ENCODE measurements at regions not wholly inside any gene's neighbourhood (a gene's known extent, or its start where the extent isn't known, plus 50 kb on each side); places are given as distances from the start of the nearest gene placed in this dataset.

GRCh38 chr17:34090593-34090992 is 164.5 kb upstream of the CCL2 start:
- H3K36me3 ChIP-seq (ENCODE audit: control insufficient read depth, insufficient read depth, low read length) = no peaks in the 10 kb centered on the region
- ChIA-PET POLR2A (no interaction called here), CTCF (no interaction called here)
- H3K4me3 ChIP-seq (ENCODE audit: low read depth, low read length) = no peak overlapping the region
- no peaks in the 10 kb centered on the region for H3K27me3 ChIP-seq (ENCODE audit: control insufficient read depth, insufficient read depth, low read length)
- TF ChIP-seq CTCF (IDR thresholded peaks at IDR 0.05; ENCODE audit: insufficient read depth, low read depth, low read length) = no peak
- no peak for DNase-seq (ENCODE audit: low read depth)

- CTCF ChIA-PET = no interaction called here
- Histone ChIP-seq H3K27me3 (ENCODE audit: control insufficient read depth, insufficient read depth, low read length) (no peaks in the 10 kb centered on the region), H3K4me3 (ENCODE audit: low read depth, low read length) (no peak overlapping the region), H3K36me3 (ENCODE audit: control insufficient read depth, insufficient read depth, low read length) (no peaks in the 10 kb centered on the region)
- TF ChIP-seq CTCF (IDR thresholded peaks at IDR 0.05; ENCODE audit: insufficient read depth, low read depth, low read length) = no peak
- no peak for DNase-seq (ENCODE audit: low read depth)
- POLR2A ChIA-PET = no interaction called here
These were observed 163.1 kb upstream of the CCL2 start for GRCh38 chr17:34091975-34092374.

DNA sequence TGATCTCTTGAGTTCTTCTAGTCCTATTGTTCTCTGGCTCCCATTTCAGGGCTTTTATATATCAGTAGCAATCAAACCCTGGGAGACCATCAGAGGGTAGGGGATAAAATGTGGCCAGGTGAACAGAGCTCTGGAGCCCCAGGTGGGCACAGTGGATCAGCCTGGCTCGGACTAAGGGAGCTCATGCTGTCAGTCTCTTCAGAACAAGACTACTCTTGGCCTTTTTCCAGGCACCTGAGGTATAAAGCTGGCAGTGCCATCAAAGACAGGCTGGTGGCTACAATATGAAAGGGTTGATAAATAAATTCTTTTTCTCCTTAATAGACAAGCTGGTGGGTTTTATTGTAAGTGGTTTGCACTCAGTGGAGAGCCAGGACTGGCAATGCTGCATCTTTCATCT is 160.0 kb upstream of the CCL2 start:
- no peaks in the 10 kb centered on the region for H3K36me3 ChIP-seq (ENCODE audit: control insufficient read depth, insufficient read depth, low read length)
- H3K4me3 ChIP-seq (ENCODE audit: low read depth, low read length) = no peak overlapping the region
- CTCF ChIA-PET = interaction anchor here (1.1 kb wide), 1 partner anchor 18 kb away, joined by 3 read pairs; no protein-coding TSS in a partner anchor
- POLR2A ChIA-PET = no interaction called here
- no peak for DNase-seq (ENCODE audit: low read depth)
- H3K27me3 ChIP-seq (ENCODE audit: control insufficient read depth, insufficient read depth, low read length) = no peaks in the 10 kb centered on the region
- no peak for TF ChIP-seq CTCF (IDR thresholded peaks at IDR 0.05; ENCODE audit: insufficient read depth, low read depth, low read length)

DNA sequence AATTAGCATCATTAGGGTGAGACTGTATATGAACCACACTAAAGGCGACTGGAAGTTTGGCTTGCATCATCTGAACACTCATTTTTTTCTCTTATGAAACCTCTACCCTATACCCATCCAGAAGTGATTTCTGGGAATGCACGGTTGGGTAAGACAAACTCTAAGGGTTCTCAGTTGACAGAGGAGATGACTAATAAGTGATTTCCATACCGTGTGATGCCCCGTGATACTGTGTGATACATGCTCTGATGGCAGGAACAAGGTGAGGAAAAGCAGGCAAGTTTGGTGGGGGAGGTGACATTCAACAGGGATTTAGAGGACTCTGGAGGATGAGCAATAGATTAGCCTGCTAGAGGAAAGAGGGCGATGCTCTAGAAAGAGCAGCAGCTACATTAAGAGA is 156.4 kb upstream of the CCL2 start:
- no peaks in the 10 kb centered on the region for H3K36me3 ChIP-seq (ENCODE audit: control insufficient read depth, insufficient read depth, low read length)
- H3K27me3 ChIP-seq (ENCODE audit: control insufficient read depth, insufficient read depth, low read length) = no peaks in the 10 kb centered on the region
- CTCF ChIA-PET = interaction anchor here (1.3 kb wide), 1 partner anchor 8 kb away, joined by 3 read pairs; no protein-coding TSS in a partner anchor
- no peak overlapping the region for H3K4me3 ChIP-seq (ENCODE audit: low read depth, low read length)
- POLR2A ChIA-PET = no interaction called here
- no peak for TF ChIP-seq CTCF (IDR thresholded peaks at IDR 0.05; ENCODE audit: insufficient read depth, low read depth, low read length)
- DNase-seq (ENCODE audit: low read depth) = no peak

DNA sequence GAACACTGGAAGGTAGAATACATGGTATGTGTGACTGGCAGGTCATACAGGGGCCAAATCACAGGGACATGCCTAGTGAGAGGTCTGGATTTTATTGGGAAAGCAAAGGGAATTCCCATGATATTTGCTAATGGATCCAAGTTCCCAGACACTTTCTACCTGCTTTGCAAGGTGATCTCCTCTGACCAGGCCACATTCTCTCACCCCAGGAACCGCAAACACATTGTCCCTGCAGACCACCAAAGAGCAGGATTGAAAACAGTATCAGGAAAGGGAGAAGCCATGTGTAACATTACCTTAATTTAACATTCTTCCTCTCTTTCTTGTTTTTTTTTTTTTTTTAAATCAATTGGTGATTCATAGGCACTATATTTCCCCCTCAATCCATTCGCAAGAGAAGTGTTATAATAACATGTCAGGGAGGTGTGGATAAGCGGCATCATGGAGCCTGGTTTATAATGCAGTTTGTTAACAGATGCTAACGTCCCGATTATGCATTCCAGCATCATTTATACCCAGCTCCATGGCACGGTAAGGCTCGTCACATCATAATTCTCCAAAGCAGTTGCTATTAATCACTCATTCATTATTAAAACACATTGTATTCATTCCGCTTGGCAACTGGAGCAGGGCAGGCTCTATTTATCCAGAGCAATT is 155.1 kb upstream of the CCL2 start:
- TF ChIP-seq CTCF (IDR thresholded peaks at IDR 0.05; ENCODE audit: insufficient read depth, low read depth, low read length) = no peak
- POLR2A ChIA-PET = no interaction called here
- Histone ChIP-seq H3K36me3 (ENCODE audit: control insufficient read depth, insufficient read depth, low read length) (no peaks in the 10 kb centered on the region), H3K4me3 (ENCODE audit: low read depth, low read length) (no peak overlapping the region), H3K27me3 (ENCODE audit: control insufficient read depth, insufficient read depth, low read length) (no peaks in the 10 kb centered on the region)
- CTCF ChIA-PET = no interaction called here
- DNase-seq (ENCODE audit: low read depth) = no peak
